NCI-H1694 (cell line): ENCODE measurements at regions not wholly inside any gene's neighbourhood (a gene's known extent, or its start where the extent isn't known, plus 50 kb on each side); places are given as distances from the start of the nearest gene placed in this dataset.

Experiments used
- DNase-seq: peaks from one replicate; lab custom pipeline; 2025; lab: John Stamatoyannopoulos, UW

DNA sequence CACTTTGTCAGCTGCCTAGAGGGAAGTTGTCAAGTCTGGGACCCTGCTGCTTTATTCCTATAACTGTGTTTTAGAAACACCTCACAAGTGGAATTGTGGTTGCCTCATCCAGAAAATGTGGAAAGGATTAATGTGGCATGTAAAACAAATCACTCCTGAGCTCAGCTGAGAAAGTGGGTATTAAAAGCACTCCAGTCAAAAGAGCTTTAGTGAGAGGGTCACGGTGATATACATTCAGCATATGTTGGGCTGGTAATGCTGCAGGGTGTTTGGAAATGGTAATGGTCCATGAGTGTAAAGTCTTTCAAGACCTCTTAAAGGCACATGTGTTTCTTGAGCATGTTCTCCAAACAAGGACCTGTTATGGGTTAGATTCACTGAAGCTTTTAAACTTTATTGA, 318.2 kb upstream of the MEOX2 start:
- DNase-seq, result no peak

DNA sequence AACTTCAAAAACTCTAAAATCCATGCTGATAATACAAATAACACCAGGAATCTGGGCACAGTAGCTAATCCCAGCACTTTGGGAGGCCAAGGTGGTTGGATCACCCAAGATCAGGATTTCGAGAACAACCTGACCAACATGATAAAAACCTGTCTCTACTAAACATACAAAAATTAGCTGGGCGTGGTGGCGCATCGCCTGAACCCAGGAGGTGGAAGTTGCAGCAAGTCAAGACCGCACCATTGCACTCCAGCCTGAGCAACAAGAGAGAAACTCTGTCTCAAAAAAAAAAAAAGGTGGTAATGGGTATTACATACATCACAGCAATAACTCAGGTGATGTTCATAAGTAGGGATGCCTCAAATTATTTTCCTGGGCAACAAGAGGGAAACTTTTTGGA, 315.0 kb upstream of the MEOX2 start:
- no peak for DNase-seq

- no peak for DNase-seq
Measured at GRCh38 chr7:15998617-15999016, 312.1 kb upstream of the MEOX2 start.

- no peak for DNase-seq
Measured at GRCh38 chr7:15995027-15995426, 308.5 kb upstream of the MEOX2 start.

DNA sequence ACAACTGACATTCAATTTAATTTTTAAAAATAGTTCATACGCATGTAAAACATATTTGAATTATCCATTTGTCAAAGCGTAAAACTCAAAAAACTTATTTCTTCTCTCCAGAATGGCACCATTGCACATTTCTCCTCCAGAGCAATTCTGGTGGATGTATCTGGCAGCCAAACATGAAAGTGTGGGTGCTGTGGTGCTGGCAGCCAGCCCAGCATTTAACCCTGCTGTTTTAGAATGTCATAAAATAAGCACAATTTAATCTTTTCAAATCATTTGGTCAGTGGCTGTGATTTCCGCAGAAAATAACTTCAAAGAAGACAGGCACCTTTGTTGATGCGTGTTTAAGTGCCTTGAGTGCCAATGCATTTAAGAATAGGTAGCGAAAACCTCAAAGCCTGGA, 302.7 kb upstream of the MEOX2 start:
- DNase-seq, result no peak

GRCh38 chr7:15985587-15986384, 299.3 kb upstream of the MEOX2 start:
- DNase-seq, result no peak

DNA sequence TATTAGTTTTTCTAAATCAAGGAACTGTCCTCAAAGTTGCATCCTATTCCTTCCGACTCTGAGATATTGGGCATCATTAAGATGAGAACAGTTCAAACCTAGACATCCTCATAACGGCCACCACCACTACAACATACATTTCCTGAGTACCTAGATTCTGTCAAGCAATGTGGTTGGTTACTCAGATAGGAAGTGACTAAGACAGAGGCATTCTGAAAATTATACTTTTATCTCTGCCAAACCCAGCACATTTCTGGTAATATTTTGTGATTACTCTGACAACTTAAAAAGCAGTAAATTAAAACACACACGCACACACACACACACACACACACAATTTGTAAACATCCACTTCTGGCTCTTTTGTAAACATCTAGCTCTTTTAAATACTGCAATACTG, 291.2 kb upstream of the MEOX2 start:
- DNase-seq, result no peak

- DNase-seq, result no peak
Measured at GRCh38 chr7:15972862-15973275, 286.4 kb upstream of the MEOX2 start.

DNA sequence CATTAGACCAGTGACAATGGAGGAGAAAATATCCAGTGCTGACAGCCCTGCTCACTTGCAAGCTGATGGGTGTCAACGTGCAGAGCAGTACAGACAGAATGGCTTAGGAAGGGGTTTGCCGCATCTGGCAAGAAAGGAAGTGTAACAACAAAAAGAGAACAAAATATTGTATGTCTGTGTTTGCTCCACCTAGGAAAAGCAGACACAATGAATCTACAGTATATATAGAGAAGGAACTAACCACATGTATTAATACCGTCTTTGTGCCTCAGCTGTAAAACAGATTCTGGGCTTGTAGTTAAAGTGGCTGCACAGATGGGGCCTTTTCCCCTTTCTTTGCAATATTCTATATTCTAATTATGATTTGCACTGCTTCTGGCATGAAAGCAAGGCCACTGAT, 281.1 kb upstream of the MEOX2 start:
- DNase-seq, result no peak

DNA sequence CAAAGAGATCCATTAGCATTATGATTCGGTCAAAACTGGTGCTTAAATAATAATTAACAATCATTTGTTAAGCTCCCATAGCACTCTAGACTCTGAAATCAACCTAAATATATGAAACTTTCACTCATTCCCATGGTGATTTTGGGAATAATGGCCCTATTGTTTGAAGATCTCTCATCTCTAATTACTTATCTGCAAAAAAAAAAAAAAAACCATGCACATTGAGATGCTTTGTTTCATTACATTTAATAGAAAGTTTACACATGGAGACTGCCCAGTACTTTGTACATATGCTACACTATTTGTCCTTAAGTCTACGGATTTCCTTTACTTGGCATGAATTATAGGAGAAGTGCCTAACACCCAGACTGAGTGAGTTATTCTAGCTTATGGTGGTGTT, 280.6 kb upstream of the MEOX2 start:
- no peak for DNase-seq

DNA sequence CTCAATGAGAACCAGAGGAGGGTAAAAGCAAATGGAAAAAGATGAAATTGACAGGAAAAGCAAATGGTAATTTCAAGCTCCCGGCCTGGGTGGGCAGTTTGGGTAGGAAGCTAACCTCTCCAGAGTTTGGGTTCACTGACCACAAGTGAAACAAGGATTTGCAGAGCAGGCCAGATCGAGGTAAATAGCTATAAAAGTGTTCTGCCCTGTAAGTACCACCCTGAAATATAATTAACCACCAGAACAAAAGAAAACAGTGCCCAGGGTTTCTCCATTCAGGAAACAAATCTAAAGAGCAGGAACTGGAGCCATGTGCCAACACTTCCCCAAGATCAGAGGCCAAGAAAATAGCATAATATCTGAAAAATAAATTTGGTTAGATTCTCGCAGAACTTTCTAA, 276.7 kb upstream of the MEOX2 start:
- DNase-seq, result no peak

GRCh38 chr7:15954671-15955354, 268.3 kb upstream of the MEOX2 start:
- DNase-seq, result no peak

DNA sequence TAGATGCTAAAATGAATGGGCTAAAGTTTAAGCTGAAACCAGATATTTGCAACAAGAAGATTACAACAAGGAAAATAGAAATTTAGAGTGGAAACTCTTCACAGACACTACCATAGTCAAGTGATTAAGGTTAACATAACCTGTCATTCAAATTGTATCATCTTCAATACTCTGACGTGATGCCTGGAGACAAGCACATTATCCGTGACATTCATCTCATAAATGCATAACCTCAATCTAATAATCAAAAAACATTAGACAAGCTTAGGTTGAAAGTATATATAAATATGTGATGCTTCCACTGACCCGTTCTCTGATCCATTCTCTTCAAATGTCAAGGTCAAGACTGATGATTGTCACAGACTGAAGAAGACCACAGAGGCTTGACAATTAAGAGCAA, 263.8 kb upstream of the MEOX2 start:
- no peak for DNase-seq

GRCh38 chr7:15947754-15948153, 261.3 kb upstream of the MEOX2 start:
- no peak for DNase-seq

- DNase-seq, result no peak
Measured at GRCh38 chr7:15938115-15938514, 251.6 kb upstream of the MEOX2 start.

DNA sequence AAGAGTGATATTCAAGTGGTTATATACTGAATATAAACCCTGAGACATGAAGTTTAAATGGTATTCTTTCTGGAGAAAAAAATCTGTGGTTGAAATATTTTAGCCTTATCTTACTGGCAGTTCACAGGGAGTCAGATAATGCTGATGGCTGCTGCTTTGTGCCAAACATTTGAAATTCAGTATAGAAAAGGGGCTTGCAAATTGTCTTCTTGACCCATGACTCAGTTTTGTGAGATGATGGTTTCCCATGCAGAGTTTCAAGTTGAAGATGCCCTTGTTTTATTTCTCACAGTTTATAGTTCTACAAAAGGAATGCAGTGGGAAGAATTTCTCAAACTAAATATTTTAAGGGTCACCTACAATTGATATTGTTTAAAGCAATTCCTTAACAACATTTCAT, 251.1 kb upstream of the MEOX2 start:
- DNase-seq, result no peak

- DNase-seq, result no peak
Measured at GRCh38 chr7:15936991-15937390, 250.5 kb upstream of the MEOX2 start.

DNA sequence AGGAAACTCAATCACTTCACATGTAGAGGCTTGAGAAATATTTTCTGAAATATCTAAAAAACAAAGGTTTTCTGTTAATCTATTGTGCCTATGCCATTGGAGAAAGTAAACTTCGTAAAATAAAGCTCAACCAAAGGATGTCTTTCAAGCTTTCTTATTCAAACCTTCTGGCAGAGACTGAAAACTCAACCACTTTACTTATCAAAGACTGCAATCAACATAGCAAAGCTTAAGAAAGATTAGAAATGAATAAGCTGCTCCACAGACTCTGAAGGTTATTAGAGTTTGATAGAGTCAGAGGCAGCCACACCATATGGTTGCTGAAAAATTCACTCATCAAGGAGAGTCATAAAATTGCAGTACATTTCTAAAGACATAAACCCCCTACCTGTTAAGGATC, 245.8 kb upstream of the MEOX2 start:
- no peak for DNase-seq

DNA sequence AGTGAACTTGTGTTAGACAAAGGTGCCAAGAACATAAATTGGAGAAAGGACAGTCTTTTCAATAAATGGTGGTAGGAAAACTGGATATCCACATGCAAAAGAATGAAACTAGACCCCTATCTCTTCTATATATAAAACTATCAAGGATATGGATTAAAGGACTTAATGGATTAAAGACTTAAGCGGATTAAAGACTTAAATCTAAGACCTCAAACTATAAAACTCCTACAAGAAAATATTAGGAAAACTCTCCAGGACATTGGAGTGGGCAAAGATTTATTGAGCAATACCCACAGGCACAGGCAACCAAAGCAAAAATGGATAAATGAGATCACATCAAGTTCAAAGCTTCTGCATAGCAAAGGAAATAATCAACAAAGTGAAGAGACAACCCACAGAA, 242.9 kb upstream of the MEOX2 start:
- DNase-seq, result no peak

- DNase-seq, result no peak
Measured at GRCh38 chr7:15925608-15926007, 239.1 kb upstream of the MEOX2 start.

GRCh38 chr7:15924910-15925309, 238.4 kb upstream of the MEOX2 start:
- DNase-seq, result no peak

DNA sequence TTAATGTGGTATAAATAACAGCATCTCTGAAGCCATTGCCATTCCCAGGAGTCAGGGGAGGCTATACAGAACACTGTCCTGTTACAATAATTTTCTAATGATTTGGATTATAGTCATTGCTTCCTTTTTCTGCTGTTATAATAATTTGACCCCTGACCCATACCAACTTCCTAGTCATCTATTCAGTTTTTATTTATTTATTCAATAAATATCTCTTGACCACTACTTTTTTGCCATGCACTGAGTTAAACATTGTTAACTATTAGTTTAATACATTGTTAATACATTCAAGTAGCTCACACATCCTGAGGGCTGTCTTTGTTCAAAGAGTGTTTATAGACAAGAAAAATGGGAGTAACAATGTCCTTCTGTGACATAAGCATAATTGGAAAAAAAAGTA, 235.5 kb upstream of the MEOX2 start:
- DNase-seq, result no peak

- DNase-seq, result no peak
Measured at GRCh38 chr7:15921576-15921975, 235.1 kb upstream of the MEOX2 start.

DNA sequence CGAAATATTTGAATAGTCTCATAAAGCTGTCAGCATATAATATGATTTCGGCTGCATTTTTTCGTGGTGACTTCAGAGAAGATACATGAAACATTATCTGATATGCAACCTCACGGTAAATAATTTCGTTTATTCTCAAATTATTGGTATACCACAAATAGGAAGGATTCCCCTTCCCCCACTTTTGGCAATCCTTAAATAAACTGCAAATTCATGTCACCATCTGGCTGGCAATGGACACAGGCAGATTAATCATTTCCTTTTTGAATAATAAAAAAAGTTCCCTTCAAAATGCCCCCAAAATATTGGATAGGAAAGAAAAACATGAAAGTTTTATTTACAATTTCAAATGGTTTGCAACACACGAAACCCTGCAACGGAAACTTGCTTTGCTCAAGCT, 234.5 kb upstream of the MEOX2 start:
- no peak for DNase-seq
